Vagina (tissue), 2 donors: ENCODE measurements at regions not wholly inside any gene's neighbourhood (a gene's known extent, or its start where the extent isn't known, plus 50 kb on each side); places are given as distances from the start of the nearest gene placed in this dataset.

Experiments used
- POLR2A ChIP-seq, 2 donors: fragments of 450-650 bp; IDR thresholded peaks; one replicate each; pipeline ENCODE4 v1.6.1; 2017; ENCODE audit warnings: antibody characterized with exemption in 2 of 2, mild to moderate bottlenecking in 2 of 2, moderate library complexity in 2 of 2
- TF ChIP-seq, protein P1 (sequence below), 3 experiments: fragments of 450-650 bp in 2 of 3; fragments of 200-600 bp in 1 of 3; sonication (generic) in 1 of 3; IDR thresholded peaks; one replicate each; pipeline ENCODE4 v1.5.1; 2017 to 2019; ENCODE audit warnings: antibody characterized with exemption in 3 of 3, mild to moderate bottlenecking in 2 of 3, moderate library complexity in 2 of 3

DNA sequence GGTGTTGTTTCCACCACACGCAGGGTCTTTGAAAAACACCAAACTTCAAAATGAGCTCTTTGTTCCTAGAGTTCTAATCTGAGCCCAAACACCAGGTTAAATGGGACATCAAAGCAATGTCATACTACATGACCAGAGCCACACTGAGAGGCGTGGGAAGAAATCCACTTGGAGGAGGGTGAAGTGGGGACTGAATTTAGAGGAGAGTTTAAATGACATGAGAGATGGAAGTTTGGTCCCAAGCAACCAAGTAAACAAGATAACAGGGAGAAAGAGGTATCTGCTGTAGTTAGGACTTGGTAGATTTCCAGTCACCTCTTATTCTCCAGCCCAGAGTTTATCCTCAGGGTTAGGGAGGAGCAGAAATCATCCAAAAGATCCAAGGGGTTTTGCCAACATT is 290.9 kb upstream of the FAM78B start:
- TF ChIP-seq, protein P1, sequence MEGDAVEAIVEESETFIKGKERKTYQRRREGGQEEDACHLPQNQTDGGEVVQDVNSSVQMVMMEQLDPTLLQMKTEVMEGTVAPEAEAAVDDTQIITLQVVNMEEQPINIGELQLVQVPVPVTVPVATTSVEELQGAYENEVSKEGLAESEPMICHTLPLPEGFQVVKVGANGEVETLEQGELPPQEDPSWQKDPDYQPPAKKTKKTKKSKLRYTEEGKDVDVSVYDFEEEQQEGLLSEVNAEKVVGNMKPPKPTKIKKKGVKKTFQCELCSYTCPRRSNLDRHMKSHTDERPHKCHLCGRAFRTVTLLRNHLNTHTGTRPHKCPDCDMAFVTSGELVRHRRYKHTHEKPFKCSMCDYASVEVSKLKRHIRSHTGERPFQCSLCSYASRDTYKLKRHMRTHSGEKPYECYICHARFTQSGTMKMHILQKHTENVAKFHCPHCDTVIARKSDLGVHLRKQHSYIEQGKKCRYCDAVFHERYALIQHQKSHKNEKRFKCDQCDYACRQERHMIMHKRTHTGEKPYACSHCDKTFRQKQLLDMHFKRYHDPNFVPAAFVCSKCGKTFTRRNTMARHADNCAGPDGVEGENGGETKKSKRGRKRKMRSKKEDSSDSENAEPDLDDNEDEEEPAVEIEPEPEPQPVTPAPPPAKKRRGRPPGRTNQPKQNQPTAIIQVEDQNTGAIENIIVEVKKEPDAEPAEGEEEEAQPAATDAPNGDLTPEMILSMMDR (IDR thresholded peaks at IDR 0.05), result no peak
- no peak for TF ChIP-seq POLR2A (IDR thresholded peaks at IDR 0.05)
